Peyer's patch (tissue), 4 donors: ENCODE measurements at regions not wholly inside any gene's neighbourhood (a gene's known extent, or its start where the extent isn't known, plus 50 kb on each side); places are given as distances from the start of the nearest gene placed in this dataset.
"Not testable (repeated sequence)": the region's sequence is repeated elsewhere in the genome, so short reads cannot be mapped to it uniquely, and the experiment has no call there.

ENCODE experiments used
- POLR2A ChIP-seq, 2 donors: fragments of 450-650 bp; IDR thresholded peaks; one replicate each; pipeline ENCODE4 v1.5.1; 2017; ENCODE audit warnings: antibody characterized with exemption in 2 of 2, mild to moderate bottlenecking in 2 of 2, moderate library complexity in 2 of 2
- TF ChIP-seq, protein P1 (sequence below), 6 experiments: fragments of 450-650 bp in 4 of 6; fragments of 200-600 bp in 2 of 6; sonication (generic) in 1 of 6; IDR thresholded peaks; one replicate each; pipeline ENCODE4 v1.5.1; 2017 to 2019; ENCODE audit warnings: antibody characterized with exemption in 6 of 6, mild to moderate bottlenecking in 3 of 6, moderate library complexity in 1 of 6

DNA sequence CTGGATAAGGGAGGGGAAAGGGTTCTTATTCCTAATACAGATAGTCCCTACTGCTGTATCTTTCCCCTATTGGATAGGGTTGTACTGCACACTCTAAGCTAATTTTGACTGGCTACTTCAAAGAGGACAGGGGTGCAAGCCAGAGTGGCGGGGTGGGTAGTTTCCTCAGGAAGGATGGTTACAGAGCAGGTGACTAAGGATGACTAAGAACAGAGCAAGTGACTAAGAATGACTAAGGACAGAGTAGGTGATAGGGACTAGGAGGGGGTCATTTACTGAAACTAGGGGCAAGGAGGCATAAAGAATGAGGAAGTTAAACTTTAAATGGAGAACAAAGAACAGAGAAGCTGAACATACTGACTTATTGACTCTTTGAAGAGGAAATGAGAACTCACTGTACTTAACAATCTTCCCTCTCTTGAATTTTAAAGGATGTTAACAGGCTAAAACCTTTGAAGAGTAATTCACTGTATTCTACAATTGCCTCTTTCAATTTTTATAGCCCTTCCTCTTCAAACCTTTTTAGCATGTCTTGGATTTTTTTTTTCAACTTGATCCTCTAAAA is 381.5 kb downstream of the FOXD4L6 start:
- TF ChIP-seq, protein P1, sequence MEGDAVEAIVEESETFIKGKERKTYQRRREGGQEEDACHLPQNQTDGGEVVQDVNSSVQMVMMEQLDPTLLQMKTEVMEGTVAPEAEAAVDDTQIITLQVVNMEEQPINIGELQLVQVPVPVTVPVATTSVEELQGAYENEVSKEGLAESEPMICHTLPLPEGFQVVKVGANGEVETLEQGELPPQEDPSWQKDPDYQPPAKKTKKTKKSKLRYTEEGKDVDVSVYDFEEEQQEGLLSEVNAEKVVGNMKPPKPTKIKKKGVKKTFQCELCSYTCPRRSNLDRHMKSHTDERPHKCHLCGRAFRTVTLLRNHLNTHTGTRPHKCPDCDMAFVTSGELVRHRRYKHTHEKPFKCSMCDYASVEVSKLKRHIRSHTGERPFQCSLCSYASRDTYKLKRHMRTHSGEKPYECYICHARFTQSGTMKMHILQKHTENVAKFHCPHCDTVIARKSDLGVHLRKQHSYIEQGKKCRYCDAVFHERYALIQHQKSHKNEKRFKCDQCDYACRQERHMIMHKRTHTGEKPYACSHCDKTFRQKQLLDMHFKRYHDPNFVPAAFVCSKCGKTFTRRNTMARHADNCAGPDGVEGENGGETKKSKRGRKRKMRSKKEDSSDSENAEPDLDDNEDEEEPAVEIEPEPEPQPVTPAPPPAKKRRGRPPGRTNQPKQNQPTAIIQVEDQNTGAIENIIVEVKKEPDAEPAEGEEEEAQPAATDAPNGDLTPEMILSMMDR (IDR thresholded peaks at IDR 0.05): not testable (repeated sequence)
- TF ChIP-seq POLR2A (IDR thresholded peaks at IDR 0.05): not testable (repeated sequence)
